ENCODE measurements at regions not wholly inside any gene's neighbourhood (a gene's known extent, or its start where the extent isn't known, plus 50 kb on each side); places are given as distances from the start of the nearest gene placed in this dataset.

DNA sequence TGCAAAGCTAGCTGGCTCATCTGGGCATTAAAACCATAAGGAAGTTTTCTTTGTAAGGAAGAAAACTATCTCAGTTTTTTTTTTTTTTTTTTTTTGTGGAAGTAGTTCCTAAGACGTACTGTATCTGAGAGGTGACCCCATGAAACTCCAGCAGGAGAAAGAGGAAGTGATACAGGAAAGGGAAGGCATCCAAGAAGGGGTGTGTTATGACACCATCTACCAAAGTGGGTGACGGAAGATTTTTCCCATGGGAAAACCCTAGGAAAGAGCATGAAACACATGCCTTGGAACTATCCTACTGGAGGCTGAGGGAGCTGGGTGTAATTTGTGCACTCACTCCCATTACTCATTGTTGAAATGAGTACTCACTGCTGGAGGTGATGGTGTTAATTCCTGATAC lies 63.8 kb upstream of the ARHGAP20 start (continued):
- TF ChIP-seq ATF2 (CRISPR knock-in tag; IDR thresholded peaks at IDR 0.05; ENCODE audit: borderline replicate concordance, low read depth) (no peak), ZSCAN18 (CRISPR knock-in tag; IDR thresholded peaks at IDR 0.05) (no peak), CREB1 (CRISPR knock-in tag; IDR thresholded peaks at IDR 0.05) (no peak), ZNF281 (CRISPR knock-in tag; IDR thresholded peaks at IDR 0.05) (no peak), E2F4 (CRISPR knock-in tag; IDR thresholded peaks at IDR 0.05; ENCODE audit: borderline replicate concordance, low read depth) (no peak)

DNA sequence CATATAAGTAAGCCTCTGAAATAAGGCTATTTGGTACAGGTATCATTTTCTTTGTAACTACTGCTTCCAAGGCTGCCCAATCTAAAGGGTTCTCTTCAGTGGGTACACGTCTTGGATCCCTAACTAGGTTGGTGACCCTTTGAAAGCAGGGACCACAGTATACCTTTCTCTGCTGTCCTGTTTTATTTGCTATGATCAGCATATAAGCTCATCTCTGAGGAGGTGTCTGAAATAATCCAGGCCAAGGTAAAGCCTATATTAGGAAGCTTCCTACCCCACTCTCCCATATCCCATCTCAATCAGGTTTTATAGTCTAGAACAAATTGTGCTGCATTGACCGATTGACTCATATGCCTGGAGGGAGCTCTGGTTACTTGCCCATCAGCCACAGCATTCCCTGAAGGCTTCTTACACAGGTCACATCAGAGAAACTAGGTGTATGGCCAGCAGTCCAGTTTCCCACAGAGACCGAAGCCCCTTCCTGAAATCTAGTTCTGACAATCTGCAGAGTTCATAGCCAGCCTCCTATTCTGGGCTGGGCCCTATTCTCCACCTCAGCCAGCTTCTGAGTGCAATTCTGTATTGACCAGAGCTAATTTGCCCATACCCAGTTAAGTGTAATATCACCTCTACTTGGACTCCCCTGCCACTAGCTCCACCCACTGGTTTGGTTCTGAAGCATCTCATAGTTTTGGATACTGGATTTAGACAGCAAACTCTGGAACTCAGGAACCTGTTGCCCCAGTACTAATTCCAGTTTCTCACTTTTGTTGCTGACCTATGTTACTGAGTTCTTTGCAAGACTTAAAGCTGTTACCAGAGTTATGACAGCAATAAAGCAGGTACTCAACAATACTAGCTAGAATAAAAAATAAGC lies 62.1 kb upstream of the ARHGAP20 start:
- Mint-ChIP-seq H3K27ac (no peak overlapping the region), H3K27me3 (ENCODE audit: low read depth) (no peaks in the 10 kb centered on the region), H3K4me1 (peaks cover 2% of the 10 kb centered on the region), H3K36me3 (peaks cover 3% of the 10 kb centered on the region; the same call in 1 of the 2 replicates), H3K9me3 (peaks cover 12% of the 10 kb centered on the region), H3K4me3 (no peak overlapping the region)
- ChIA-PET POLR2A (no interaction called here), CTCF (no interaction called here)
- TF ChIP-seq SOX15 (CRISPR knock-in tag; IDR thresholded peaks at IDR 0.05) (no peak), JUN (CRISPR knock-in tag; IDR thresholded peaks at IDR 0.05) (no peak), TCF7 (CRISPR knock-in tag; IDR thresholded peaks at IDR 0.05; ENCODE audit: low read depth) (no peak), SMAD3 (CRISPR knock-in tag; IDR thresholded peaks at IDR 0.05; ENCODE audit: borderline replicate concordance) (no peak)
- DNase-seq (ENCODE audit: low spot score), result no peak
- ATAC-seq, result no peak

GRCh38 chr11:110773442-110773841 lies 61.2 kb upstream of the ARHGAP20 start:
- H3K4me3 Mint-ChIP-seq, result no peak overlapping the region
- peaks cover 4% of the 10 kb centered on the region for H3K4me1 Mint-ChIP-seq
- CTCF ChIA-PET, result no interaction called here
- ATAC-seq (no peak), DNase-seq (ENCODE audit: low spot score) (no peak)
- no peaks in the 10 kb centered on the region for H3K36me3 Mint-ChIP-seq
- no peaks in the 10 kb centered on the region for H3K27me3 Mint-ChIP-seq (ENCODE audit: low read depth)
- H3K27ac Mint-ChIP-seq, result no peak overlapping the region
- TF ChIP-seq, protein P1, sequence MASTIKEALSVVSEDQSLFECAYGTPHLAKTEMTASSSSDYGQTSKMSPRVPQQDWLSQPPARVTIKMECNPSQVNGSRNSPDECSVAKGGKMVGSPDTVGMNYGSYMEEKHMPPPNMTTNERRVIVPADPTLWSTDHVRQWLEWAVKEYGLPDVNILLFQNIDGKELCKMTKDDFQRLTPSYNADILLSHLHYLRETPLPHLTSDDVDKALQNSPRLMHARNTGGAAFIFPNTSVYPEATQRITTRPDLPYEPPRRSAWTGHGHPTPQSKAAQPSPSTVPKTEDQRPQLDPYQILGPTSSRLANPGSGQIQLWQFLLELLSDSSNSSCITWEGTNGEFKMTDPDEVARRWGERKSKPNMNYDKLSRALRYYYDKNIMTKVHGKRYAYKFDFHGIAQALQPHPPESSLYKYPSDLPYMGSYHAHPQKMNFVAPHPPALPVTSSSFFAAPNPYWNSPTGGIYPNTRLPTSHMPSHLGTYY (CRISPR knock-in tag; IDR thresholded peaks at IDR 0.05), result no peak
- TF ChIP-seq, protein P2, sequence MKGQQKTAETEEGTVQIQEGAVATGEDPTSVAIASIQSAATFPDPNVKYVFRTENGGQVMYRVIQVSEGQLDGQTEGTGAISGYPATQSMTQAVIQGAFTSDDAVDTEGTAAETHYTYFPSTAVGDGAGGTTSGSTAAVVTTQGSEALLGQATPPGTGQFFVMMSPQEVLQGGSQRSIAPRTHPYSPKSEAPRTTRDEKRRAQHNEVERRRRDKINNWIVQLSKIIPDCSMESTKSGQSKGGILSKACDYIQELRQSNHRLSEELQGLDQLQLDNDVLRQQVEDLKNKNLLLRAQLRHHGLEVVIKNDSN (CRISPR knock-in tag; IDR thresholded peaks at IDR 0.05), result no peak
- TF ChIP-seq RELA (CRISPR knock-in tag; IDR thresholded peaks at IDR 0.05; ENCODE audit: borderline replicate concordance) (no peak), ZNF263 (CRISPR knock-in tag; IDR thresholded peaks at IDR 0.05; ENCODE audit: low read depth) (no peak)
- POLR2A ChIA-PET, result no interaction called here
- peaks cover 3% of the 10 kb centered on the region for H3K9me3 Mint-ChIP-seq
